HG03108 (cell line): ENCODE measurements at regions not wholly inside any gene's neighbourhood (a gene's known extent, or its start where the extent isn't known, plus 50 kb on each side); places are given as distances from the start of the nearest gene placed in this dataset.

Experiments
- ATAC-seq: cut with Tn5 transposase; IDR thresholded peaks from one replicate; pipeline ENCODE4 v1.9.1; 2021; ENCODE audit warnings: moderate library complexity; ENCODE audit not compliant: unreplicated experiment

DNA sequence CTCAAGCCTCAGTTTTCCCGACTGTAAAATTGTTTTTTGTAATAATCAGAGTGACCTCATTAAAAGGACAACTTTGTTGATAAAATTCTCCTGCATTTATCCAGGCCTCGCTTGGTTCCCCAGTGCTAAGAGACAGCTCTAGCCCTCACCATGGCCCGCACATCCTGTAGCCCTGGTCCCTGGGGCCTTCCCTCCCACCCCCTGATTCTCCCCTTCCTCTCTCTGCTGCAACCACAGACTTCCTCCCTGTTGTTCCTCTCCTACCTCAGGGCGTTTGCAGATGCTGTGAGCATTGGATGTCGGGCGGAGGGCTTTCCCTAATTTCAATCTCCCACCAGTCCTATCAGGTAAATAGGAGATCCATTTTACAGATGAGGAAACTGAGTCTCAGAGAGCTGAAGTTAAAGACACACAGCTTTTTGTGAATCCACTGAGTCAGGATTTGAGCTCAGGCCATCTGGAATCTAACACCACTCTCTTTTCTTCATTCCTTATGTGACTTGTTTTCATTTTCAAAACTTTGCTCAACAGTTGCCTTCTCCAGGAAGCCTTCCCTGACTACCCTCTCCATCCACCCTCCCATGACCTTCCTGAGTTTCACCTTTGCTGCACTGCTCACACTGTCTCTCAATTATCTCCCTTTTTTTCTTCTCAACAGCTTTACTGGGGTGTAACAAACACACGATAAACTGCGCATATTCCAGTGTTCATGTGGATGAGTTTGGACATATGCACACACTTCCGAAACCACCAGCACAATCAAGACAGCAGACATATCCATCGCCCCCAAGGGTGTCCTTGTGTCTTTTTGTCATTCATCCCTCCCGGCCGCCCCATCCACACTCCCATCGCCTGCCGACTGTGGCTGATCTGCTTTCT lies 107.1 kb downstream of the CEBPB start:
- no peak for ATAC-seq

DNA sequence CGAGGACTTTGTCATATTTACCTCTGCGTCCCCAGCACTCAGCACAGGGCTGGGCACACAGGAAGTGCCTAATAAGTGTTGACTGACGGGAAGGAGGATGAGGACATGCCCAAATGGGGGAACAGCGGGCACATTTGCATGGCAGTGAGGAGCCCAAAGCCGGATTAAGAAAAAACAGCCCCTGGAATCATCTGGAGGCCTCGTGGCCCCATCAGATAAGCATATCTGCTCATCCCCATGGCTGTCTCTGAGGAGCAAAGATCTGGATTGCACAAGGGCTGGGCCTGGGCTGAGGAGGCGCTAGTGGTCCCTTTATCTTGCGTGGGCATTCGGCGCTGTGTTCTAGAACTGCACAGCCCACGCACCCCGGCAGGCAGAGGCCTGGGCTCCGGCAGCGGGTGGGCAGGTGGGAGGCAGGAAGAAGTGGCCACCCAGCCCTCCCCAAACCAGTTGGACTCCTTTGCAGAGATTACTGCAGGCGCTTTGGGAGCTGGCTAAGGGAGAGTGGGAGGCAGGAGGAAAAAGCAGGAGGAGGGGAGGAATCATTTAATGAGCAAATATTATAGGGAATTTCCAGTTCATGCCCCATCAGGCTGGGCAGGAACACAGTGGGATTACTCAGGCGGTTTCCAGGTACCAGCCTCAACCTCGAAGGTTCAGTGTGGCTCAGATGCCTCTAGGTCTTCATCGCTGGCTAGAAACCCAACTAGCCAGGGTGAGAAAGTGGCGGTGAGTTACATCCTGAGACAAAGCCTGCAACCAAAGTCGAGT lies 108.1 kb downstream of the CEBPB start:
- no peak for ATAC-seq

DNA sequence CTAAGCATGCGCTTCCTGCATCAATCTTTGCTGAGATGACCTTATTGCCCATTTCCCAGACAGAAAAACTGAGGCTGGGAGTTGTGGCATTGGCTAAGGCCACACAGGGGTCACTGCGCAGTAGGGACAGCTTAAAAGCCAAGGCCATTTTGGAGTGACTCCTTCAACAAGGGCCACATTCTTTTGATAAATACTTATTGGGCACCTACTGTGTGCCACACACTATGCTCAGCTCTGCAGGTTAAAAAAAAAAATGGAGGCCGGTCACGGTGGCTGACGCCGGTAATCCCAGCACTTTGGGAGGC lies 108.6 kb downstream of the CEBPB start:
- ATAC-seq = no peak

DNA sequence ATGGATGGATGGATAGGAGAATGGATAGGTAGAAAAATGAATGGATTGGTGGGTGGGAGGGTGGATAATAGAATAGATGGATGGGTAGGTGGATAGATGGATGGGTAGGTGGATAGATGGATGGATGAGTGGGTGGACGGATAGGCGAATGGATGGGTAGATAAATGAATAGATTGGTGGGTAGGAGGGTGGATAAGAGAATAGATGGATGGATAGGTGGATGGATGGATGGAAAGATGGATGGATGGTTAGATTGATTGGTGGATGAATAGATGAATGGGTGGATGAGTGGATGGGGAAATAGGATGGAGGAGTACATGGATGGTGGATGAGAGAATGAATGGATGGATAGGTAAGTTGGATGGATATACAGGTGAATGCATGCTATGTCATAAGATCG lies 110.5 kb downstream of the CEBPB start:
- no peak for ATAC-seq

DNA sequence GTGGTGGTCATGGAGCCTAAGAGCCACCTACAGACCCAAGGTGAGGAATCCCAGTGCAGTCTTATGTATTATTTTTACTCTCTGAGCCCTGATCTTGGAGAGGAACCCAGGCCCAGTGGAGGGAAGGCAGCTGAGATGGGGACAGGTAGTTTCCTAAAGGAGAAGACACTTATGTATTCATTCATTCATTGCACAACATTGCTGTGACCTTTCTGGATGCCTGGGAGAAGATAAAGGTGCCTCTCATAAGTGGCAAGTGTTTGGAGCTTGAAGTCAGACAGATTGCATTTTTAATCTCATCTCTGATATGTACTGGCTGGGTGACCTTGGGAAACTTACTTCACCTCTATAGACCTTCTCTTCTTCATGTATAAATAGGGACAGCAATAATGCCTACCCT lies 111.1 kb downstream of the CEBPB start:
- ATAC-seq = no peak

DNA sequence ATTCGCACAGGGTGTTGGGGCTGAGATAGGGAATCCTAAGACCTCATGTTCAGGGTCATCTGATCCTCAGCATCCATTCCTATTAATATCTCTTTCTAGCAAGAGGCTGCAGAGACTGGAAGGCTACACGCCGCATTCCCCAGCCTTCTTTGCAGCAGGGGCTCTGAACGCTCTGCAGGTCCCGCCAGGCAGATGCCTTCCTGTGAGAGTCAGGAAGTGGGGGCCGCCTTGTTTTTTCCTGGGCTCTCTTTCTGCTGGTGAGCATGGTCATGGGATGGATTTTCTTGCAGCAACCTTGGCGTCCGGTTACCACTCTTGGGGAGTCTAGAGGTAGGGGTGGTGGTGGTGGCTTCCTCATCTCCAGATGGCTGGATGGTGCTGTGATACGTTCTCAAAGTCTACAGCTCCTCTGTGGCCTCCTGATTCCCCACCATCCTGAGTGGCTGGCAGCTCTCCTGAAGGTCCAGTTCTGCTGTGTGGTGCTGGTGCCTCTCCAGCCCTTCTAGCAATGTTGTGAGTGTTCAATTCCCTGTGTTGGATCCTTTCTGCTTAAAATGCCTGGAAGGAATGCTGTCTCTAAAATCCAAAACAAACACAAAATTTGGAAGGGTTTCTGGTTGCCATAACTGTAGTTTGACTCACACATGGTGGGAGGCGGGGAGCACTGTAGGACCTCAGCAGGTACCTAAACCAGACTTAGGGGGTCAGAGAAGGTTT lies 111.9 kb downstream of the CEBPB start:
- ATAC-seq = no peak

DNA sequence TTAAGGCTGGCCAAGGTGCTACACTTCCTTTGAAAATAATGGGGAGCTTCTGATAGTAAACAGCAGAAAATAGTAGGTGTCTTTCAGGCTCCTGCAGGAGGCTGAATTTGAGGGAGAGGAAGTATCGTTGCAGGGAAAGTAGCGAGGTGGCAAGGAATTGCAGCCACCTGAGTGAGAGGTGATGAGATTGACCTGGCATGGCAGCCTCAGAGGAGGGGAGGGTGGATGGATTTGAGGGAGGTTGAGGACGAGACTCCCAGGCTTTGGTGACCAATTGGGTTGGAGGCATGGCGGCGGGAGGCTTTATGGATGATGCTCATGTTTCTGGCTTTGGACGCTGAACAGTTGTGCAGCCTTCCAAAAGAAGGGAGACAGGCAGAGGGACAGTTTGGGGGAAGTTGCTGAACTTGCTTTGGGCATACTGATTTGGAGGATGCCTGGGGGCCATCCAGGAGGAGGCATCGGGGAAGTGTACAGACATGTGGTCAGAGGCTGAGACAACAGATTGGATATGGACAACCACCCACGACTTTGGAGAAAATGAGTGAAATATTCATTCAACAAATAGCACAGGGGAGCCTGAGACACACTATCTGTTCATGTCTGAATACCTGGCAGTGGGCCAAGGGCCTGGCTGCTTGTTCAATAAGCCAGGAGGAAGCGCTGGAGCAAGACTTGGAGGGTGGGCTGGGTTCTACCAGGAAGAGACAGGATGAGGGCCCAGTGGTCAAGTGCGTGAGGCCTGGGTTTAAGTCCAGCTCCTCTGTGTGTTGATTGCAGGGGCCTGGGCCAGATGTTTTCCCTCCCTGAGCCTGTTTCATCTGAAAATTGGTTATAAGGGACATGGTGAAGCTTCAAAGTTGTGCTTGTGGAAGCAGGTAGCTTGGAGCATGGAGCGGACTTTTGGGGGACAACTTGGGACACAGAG lies 113.2 kb downstream of the CEBPB start:
- ATAC-seq = no peak

DNA sequence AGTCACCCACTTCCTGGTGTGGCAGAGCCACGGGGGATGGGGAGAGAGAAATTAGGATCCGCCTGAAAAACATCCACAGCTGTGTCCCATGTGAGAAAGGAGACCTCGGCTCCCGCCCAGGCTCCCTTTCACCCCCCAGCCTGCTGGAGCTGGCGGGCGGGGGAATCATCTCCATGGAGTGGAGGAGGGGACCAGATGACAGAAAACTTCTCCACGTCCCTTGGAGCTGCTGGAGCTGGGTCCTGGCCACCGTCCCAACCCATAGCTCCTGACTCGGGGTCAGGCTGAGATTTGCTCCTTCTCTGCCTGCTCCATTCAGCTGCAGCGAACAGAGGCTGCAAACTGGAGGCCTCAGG lies 113.8 kb downstream of the CEBPB start:
- ATAC-seq = no peak

DNA sequence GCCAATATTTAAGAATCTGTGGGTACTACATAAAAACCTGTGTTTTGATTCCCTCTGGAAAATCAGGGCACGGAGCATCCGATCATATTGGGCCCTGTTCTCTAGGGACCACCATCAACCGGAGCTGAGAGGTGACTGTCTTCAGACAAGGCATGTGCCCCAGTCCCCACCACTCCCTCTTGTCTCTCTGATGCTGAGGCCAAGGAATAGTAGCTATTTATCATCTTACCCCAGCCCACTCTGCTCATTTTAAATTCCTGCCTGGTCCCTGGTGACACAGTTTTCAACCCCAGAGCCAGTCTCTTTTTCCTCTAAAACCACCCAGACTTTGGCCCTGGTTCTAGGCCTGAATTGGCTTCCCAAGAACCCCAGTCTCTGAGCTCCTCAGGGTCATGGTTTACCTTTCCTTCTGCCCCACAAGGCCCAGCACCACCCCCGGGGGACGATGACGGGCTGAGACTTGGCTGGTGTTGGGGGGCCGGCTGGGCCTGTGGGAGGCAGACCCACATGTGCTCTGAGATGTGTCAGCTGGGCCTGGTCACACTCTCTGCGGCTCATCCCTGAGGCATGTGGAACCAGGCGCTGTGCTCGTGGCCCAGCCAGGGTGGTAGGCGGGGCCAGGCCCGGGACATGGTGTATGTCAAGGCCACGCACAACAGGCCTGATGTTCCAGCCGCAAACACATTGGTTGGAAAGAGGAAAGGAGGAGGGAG lies 114.4 kb downstream of the CEBPB start:
- ATAC-seq = no peak

DNA sequence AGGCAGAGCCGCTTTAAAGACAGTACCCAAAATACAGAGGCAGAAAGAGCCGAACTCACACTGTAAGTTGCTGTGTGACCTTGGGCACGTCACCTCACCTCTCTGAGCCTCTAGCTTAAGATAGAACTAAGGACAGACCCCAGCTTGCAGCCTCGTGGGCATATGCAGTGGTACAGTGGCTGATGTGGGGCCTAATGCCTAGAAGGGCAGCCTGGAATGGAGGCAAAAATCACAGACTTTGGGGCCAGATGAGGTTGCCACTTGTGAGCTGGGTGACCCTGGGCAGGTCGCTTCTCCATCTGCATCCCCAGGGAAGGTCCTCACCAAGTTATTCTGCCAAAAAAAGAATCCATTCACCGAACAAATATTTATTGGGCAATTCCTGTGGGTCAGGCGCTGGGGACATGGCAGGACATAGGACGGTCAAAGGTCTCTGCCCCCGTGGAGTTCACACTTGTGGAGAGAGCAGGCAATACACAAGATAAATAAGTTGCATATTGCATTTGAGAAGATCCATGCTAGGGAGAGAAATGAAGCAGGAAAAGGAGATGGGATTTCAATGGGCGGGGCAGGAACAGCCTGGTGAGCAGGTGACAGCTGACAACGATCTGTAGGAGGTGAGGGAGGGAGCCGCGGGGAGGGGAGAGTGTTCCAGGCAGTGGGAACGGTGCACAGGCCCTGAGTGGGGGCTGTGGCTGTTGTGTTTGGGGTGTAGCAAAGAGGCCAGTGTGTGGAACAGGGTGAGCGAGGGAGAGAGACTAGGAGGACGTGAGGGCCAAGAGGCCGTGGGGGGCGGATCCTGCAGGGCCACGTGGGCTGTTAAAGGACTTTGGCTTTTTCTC lies 115.2 kb downstream of the CEBPB start:
- ATAC-seq = no peak

DNA sequence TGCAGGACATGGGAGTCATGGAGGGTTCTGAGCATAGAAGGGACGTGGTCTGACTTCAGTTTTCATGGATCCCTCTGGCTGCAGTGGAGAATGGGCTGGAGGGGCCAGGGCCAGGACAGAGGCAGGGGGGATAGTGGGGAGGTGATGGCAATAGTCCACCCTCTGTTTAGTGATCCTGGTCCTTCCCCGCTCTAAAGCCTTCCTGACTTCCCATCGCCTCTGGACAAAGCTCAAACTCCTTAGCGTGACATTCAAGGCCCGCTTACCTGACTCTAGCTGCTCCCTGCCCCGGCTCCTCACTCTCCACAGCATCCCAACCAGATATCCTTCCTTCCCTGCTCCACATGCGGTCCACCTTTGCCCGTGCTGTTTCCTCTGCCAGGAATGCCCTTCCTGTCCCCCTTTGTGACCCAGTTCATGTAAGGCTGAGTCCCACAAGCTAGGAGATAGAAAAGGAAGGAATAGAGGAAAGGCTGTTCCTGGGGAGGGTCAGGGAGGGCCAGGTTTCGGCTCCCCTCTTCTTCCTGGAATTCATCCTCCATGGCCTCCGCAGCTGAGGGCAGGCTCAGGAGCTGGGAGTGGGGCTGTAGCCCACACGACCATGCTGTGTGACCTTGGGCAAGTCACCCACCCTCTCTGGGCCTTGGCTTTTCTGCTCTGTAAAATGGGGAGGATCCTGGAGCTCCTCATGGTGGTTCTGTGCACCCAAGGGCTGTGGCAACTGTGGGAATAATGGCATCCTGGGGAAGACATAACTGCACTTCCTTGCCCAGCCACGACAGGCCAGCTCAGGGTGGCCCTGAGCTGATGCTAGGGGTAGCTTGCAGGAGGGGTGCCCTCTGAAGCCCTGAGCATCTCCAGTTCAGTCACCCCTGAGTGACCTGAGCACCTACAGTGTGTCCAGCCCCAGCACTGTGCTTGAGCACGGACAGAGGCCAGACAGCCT lies 116.1 kb downstream of the CEBPB start:
- ATAC-seq = no peak

DNA sequence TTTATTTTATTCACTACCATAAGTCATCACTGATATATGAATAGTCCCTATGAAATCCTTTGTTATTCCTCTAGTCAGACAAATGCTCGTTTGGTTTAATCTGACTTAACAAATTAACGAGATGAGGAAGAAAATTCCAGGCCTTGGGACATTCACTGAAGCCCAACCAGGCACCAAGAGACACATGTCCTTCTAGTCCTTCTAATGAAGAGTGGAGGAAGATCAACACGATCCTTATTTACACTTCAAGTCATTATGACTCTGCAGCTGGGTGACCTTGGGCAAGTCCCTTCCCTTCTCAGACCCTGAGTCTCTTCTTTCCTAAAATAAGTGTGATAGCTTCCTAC lies 117.5 kb downstream of the CEBPB start:
- no peak for ATAC-seq

DNA sequence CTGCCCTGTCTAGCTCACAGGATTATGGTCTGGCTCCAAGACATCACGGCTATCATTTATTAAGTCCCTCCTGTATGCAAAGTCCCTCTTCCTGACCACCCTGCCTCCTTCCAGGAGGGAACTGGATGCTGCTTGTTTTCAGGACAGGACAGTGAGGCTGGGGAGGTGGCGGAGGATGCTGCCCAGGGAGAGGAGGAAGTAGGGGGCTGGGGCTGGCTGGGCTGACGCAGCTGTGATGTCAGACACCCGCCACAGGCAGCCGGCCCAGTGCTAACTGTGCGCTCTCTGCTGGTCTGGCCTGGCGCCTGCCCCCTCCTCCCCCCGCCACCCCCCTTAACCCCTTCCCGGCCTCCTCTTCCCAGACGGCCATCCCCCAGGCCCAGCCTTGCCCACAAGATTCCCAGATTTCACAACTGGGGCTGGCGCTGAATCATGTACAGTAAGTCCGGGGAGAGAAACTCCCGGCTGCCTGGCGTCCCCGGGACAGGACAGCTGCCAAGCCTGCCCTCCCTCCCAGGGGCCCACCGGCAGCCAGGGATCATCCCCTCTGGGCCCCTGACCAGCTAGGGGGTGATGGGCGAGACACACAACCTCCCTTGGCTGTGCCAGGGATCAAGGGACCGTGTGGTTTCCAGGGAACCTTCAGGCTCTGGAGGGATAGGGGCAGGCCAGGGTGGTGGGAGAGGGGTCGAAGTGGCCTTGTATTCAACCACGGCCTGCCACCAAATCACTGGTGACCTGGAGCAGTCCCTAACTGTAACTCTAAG lies 118.1 kb downstream of the CEBPB start:
- no peak for ATAC-seq

DNA sequence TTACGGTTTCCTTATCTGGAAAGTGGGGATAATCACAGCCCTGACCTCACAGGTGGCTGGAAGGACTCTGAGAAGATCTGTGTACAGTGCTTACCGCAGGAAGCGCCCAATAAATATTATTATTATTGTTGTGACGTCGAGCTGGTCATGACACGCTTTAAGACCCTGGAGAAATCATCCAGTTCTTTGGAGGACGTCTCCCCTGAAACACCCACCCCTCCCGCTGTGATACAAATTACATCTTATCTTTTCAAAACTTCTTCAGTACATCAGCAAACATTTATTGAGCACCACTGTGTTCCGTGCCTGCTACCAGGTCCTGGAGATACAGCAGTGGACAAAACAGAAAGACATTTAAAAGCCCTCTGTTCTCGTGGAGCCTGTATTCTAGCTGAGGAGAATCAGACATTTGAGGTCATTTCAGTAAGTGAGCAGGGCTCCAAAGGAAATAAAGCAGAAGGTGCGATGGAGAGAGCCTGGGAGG lies 118.7 kb downstream of the CEBPB start:
- no peak for ATAC-seq

DNA sequence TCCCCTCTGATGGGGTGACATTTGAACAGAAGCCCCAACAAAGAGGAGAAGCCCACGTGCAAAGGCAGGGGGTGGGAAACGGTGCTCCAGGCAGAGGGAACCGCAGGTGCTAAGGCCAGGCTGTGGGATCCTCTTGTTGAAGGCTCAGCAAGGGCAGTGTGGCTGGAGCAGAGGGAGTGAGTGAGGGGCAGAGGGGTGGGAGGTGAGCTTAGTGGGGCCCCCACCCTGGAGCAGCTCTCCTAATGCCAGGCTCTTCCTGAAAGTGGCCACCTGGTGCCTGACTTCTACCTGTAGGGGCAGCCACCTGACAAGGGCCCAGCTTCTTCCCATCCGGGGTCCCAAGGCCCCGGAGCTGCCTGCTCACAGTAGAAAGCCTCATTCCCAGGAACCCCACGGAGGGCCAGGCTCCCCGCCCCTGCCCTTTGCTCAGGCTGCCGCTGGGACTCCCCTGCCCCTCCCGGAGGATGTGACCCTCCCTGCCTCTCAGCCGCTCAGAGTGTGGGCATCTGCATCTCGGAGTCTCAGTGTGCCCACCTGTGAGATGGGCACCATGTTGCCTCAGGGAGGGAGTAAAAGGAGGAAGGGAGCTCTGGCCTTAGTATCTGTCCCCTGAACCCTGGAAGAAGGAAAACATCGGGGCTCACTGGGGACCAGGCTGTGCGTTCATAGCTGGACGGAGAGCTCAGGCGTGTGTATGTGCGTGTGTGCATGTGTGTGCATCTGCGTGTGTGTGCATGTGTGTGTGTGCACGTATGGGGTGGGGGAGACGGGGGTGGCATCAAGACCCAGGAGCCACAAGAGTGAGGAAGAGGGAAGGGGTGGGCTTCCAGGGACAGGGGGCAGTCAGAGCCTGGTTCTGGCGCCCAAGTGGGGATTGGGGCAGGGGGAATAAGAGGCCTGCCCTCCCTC lies 119.4 kb downstream of the CEBPB start:
- ATAC-seq = no peak

DNA sequence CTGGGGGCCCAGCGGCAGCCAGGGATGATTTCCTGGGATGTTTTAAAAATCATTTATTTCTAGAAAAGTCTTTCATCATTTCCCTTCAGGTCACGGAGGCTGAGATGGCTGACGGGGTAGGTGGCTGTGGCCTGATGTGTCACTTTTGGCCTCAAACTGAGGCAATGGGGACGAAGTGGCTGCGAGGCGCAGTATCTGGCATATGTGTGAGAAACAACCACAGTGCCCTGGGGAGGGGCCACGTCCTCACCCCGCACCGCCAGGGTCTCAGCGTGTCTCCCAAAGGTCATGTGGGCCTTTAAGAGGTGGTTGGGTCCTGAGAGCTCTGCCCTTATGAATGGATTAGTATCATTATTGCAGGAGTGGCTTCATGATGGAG lies 120.0 kb downstream of the CEBPB start:
- no peak for ATAC-seq
